ENCODE measurements at regions not wholly inside any gene's neighbourhood (a gene's known extent, or its start where the extent isn't known, plus 50 kb on each side); places are given as distances from the start of the nearest gene placed in this dataset.

GRCh38 chr2:193990868-193991267 lies 1666.2 kb upstream of the SLC39A10 start:
- Histone ChIP-seq H3K27me3 (replicated peaks; ENCODE audit: insufficient read depth) (no peaks in the 10 kb centered on the region), H3K4me3 (no peak overlapping the region), H3K36me3 (no peaks in the 10 kb centered on the region), H3K4me1 (ENCODE audit: control insufficient read depth in 1 of 2, low read depth in 2 of 2) (no peaks in the 10 kb centered on the region), H3K9me3 (no peaks in the 10 kb centered on the region), H3K27ac (no peak overlapping the region)
- ATAC-seq (ENCODE audit: insufficient number of reproducible peaks, low FRiP score, low read depth) (no peak), DNase-seq (ENCODE audit: low spot score) (no peak)
- no peak for TF ChIP-seq CTCF (IDR thresholded peaks at IDR 0.05)

- no peak for ATAC-seq (ENCODE audit: insufficient number of reproducible peaks, low FRiP score, low read depth)
- Histone ChIP-seq H3K36me3 (no peaks in the 10 kb centered on the region), H3K4me1 (ENCODE audit: control insufficient read depth in 1 of 2, low read depth in 2 of 2) (no peaks in the 10 kb centered on the region), H3K4me3 (no peak overlapping the region), H3K9me3 (no peaks in the 10 kb centered on the region), H3K27ac (no peak overlapping the region), H3K27me3 (replicated peaks; ENCODE audit: insufficient read depth) (no peaks in the 10 kb centered on the region)
- TF ChIP-seq CTCF (IDR thresholded peaks at IDR 0.05): no peak
- no peak for DNase-seq (ENCODE audit: low spot score)
Measured at GRCh38 chr2:193989645-193990044, 1667.4 kb upstream of the SLC39A10 start.

GRCh38 chr2:193988784-193989183 lies 1668.2 kb upstream of the SLC39A10 start:
- Histone ChIP-seq H3K4me1 (ENCODE audit: control insufficient read depth in 1 of 2, low read depth in 2 of 2) (no peaks in the 10 kb centered on the region), H3K9me3 (no peaks in the 10 kb centered on the region), H3K27ac (no peak overlapping the region), H3K4me3 (no peak overlapping the region), H3K36me3 (no peaks in the 10 kb centered on the region), H3K27me3 (replicated peaks; ENCODE audit: insufficient read depth) (no peaks in the 10 kb centered on the region)
- no peak for TF ChIP-seq CTCF (IDR thresholded peaks at IDR 0.05)
- ATAC-seq (ENCODE audit: insufficient number of reproducible peaks, low FRiP score, low read depth) (no peak), DNase-seq (ENCODE audit: low spot score) (no peak)

- TF ChIP-seq CTCF (IDR thresholded peaks at IDR 0.05): no peak
- Histone ChIP-seq H3K9me3 (no peaks in the 10 kb centered on the region), H3K4me3 (no peak overlapping the region), H3K4me1 (ENCODE audit: control insufficient read depth in 1 of 2, low read depth in 2 of 2) (no peaks in the 10 kb centered on the region), H3K27me3 (replicated peaks; ENCODE audit: insufficient read depth) (no peaks in the 10 kb centered on the region), H3K36me3 (no peaks in the 10 kb centered on the region), H3K27ac (no peak overlapping the region)
- DNase-seq (ENCODE audit: low spot score) (no peak), ATAC-seq (ENCODE audit: insufficient number of reproducible peaks, low FRiP score, low read depth) (no peak)
Measured at GRCh38 chr2:193985272-193985671, 1671.8 kb upstream of the SLC39A10 start.

- Histone ChIP-seq H3K36me3 (no peaks in the 10 kb centered on the region), H3K4me3 (no peak overlapping the region), H3K9me3 (peaks cover 3% of the 10 kb centered on the region), H3K27ac (no peak overlapping the region), H3K4me1 (ENCODE audit: control insufficient read depth in 1 of 2, low read depth in 2 of 2) (no peaks in the 10 kb centered on the region), H3K27me3 (replicated peaks; ENCODE audit: insufficient read depth) (no peaks in the 10 kb centered on the region)
- TF ChIP-seq CTCF (IDR thresholded peaks at IDR 0.05): no peak
- no peak for DNase-seq (ENCODE audit: low spot score)
- no peak for ATAC-seq (ENCODE audit: insufficient number of reproducible peaks, low FRiP score, low read depth)
Measured at GRCh38 chr2:193980599-193980998, 1676.4 kb upstream of the SLC39A10 start.

Measured in thoracic aorta (tissue), 2 donors.